SK-N-SH (cell line): ENCODE measurements at regions not wholly inside any gene's neighbourhood (a gene's known extent, or its start where the extent isn't known, plus 50 kb on each side); places are given as distances from the start of the nearest gene placed in this dataset.

ENCODE experiments used
- CTCF ChIP-seq: fragments of 200-600 bp; sonication (generic); IDR thresholded peaks from 2 replicates; pipeline ENCODE4 v1.6.1; 2017; ENCODE audit warnings: antibody characterized with exemption, mild to moderate bottlenecking, moderate library complexity
- EZH2phosphoT487 ChIP-seq: fragments of 200-600 bp; sonication (generic); IDR thresholded peaks from 2 replicates; pipeline ENCODE4 v1.6.1; 2017; ENCODE audit warnings: low read depth, mixed run types, mild to moderate bottlenecking, antibody characterized with exemption, moderate library complexity, borderline replicate concordance
- FOSL2 ChIP-seq: IDR thresholded peaks from 2 replicates; pipeline ENCODE4 v1.4.0; 2012; ENCODE audit warnings: low read depth, mild to moderate bottlenecking, moderate library complexity, borderline replicate concordance
- IRF3 ChIP-seq: fragments of 150-350 bp; IDR thresholded peaks from 2 replicates; pipeline ENCODE4 v1.6.1; 2016; ENCODE audit warnings: mild to moderate bottlenecking, low read depth, low read length
- RXRA ChIP-seq: IDR thresholded peaks from 2 replicates; pipeline ENCODE4 v1.4.0; 2012; ENCODE audit warnings: low read depth, mild to moderate bottlenecking, borderline replicate concordance
- TAF1 ChIP-seq: IDR thresholded peaks from 2 replicates; pipeline ENCODE4 v1.6.1; 2012; ENCODE audit warnings: low read depth, mild to moderate bottlenecking, low read length, moderate library complexity, borderline replicate concordance

GRCh38 chr5:59943452-59944113, 50.1 kb upstream of the PDE4D start:
- no peak for TF ChIP-seq CTCF
- no peak for TF ChIP-seq TAF1
- no peak for TF ChIP-seq IRF3
- TF ChIP-seq FOSL2: no peak
- TF ChIP-seq RXRA: no peak
- TF ChIP-seq EZH2phosphoT487: no peak
